ENCODE measurements at regions not wholly inside any gene's neighbourhood (a gene's known extent, or its start where the extent isn't known, plus 50 kb on each side); places are given as distances from the start of the nearest gene placed in this dataset.

DNA sequence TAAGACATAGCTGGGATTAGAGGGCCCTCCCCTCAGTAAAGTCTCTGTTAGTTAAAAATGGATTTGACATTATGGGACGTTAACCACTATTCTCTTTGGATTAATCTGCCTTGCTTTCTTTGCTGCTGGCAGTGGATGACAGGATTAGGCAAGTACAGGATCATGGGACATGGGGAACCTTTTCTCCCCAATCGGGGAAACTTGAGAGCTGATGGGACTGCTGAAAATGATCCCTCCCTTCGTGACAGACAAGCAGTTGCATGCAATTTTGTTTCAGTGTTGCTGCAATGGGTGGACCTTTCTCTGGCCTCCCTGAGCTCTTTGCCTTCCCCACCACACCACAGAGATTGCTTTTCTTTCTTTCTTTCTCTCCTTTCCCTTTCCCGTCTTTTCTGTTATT, 120.2 kb upstream of the BANK1 start (continued):
- TF ChIP-seq ZNF230 (CRISPR knock-in tag; IDR thresholded peaks at IDR 0.05) (no peak), ZBTB3 (CRISPR knock-in tag; IDR thresholded peaks at IDR 0.05; ENCODE audit: borderline replicate concordance, low read depth) (no peak), ZNF660 (CRISPR knock-in tag; IDR thresholded peaks at IDR 0.05; ENCODE audit: borderline replicate concordance, low read depth) (no peak), SNAI1 (CRISPR knock-in tag; IDR thresholded peaks at IDR 0.05; ENCODE audit: borderline replicate concordance) (no peak), GPN1 (CRISPR knock-in tag; IDR thresholded peaks at IDR 0.05; ENCODE audit: borderline replicate concordance) (no peak), ZBTB7B (CRISPR knock-in tag; IDR thresholded peaks at IDR 0.05) (no peak), ZFAT (CRISPR knock-in tag; conservative IDR thresholded peaks at IDR 0.05) (no peak), YEATS2 (CRISPR knock-in tag; IDR thresholded peaks at IDR 0.05; ENCODE audit: borderline replicate concordance) (no peak)
- TF ChIP-seq, protein P1, sequence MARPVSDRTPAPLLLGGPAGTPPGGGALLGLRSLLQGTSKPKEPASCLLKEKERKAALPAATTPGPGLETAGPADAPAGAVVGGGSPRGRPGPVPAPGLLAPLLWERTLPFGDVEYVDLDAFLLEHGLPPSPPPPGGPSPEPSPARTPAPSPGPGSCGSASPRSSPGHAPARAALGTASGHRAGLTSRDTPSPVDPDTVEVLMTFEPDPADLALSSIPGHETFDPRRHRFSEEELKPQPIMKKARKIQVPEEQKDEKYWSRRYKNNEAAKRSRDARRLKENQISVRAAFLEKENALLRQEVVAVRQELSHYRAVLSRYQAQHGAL (CRISPR knock-in tag; IDR thresholded peaks at IDR 0.05; ENCODE audit: not compliant biosample characterization) = no peak
- TF ChIP-seq, protein P2, sequence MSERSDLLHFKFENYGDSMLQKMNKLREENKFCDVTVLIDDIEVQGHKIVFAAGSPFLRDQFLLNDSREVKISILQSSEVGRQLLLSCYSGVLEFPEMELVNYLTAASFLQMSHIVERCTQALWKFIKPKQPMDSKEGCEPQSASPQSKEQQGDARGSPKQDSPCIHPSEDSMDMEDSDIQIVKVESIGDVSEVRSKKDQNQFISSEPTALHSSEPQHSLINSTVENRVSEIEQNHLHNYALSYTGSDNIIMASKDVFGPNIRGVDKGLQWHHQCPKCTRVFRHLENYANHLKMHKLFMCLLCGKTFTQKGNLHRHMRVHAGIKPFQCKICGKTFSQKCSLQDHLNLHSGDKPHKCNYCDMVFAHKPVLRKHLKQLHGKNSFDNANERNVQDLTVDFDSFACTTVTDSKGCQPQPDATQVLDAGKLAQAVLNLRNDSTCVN (CRISPR knock-in tag; IDR thresholded peaks at IDR 0.05; ENCODE audit: borderline replicate concordance) = no peak

DNA sequence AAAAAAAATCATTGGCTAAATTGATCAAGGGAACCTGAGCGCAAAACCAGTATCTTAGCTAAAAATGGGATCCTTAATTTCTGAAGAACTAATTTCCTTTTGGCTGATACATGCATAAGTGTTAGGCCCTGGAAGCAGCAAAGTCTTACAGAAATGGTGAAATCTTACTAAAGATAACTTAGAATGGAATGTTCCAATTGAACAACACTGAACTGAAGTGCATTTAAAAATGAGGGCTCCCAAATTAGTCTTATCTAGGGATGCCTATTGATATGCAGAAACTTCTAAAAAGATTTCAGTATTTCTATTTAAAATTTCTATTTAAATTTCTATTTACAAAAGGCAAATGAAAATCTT, 120.7 kb upstream of the BANK1 start:
- BruUV-seq (replicated peaks) = no TSS peak
- DNase-seq (ENCODE audit: low spot score) = no peak

More for the DNA sequence above, 120.7 kb upstream of the BANK1 start:
- no peaks in the 10 kb centered on the region for H4K20me1 ChIP-seq (ENCODE audit: insufficient read depth, low read length)
- WGBS (ENCODE audit: low lambda C conversion rate) = 94% methylated on average over 1 of the region's 1 CpG
- no peaks in the 10 kb centered on the region for H3K9me3 ChIP-seq (ENCODE audit: low read length)
- H3K27me3 ChIP-seq (ENCODE audit: control insufficient read depth in 1 of 2, insufficient read depth in 2 of 2, low read length in 2 of 2) = no peaks in the 10 kb centered on the region
- H3K36me3 ChIP-seq (replicated peaks in 1 of 2; ENCODE audit: control insufficient read depth in 1 of 2, insufficient read depth in 2 of 2, low read length in 2 of 2) = no peaks in the 10 kb centered on the region
- intact Hi-C loops (cut with micrococcal nuclease; ENCODE audit: unreplicated experiment) = no loop called here
- ATAC-seq (no peak), FAIRE-seq (no peak)
- H2AFZ ChIP-seq (ENCODE audit: low read length) = no peak overlapping the region
- no peaks in the 10 kb centered on the region for H3K79me2 ChIP-seq (ENCODE audit: insufficient read depth, low read length)
- H3K9ac ChIP-seq (ENCODE audit: insufficient read depth, low read depth, low read length) = no peak overlapping the region
- no peak overlapping the region for H3K4me3 ChIP-seq (replicated peaks in 1 of 3; ENCODE audit: insufficient read depth in 1 of 3, low read depth in 2 of 3, low read length in 3 of 3)
- TF ChIP-seq ATF7 (IDR thresholded peaks at IDR 0.05) = no peak
- no peak for TF ChIP-seq ATF7 (CRISPR knock-in tag; IDR thresholded peaks at IDR 0.05)
- no peaks in the 10 kb centered on the region for H3K4me1 ChIP-seq (ENCODE audit: insufficient read depth, low read length)
- no peak overlapping the region for H3K4me2 ChIP-seq (ENCODE audit: low read depth, low read length)
- ChIA-PET CTCF (ENCODE audit: low intra/inter-chr PET ratio, low total read pairs) (no interaction called here), POLR2A (no interaction called here)
- no peak overlapping the region for H3K27ac ChIP-seq (ENCODE audit: extremely low read length, insufficient read depth, low read length)
- in situ Hi-C loops (cut with HindIII; ENCODE audit: extremely low pct_ligation_motif_present, low pct_unique_long_range_greater_than_20kb) = no loop called here
